ENCODE measurements at regions not wholly inside any gene's neighbourhood (a gene's known extent, or its start where the extent isn't known, plus 50 kb on each side); places are given as distances from the start of the nearest gene placed in this dataset.

- no peaks in the 10 kb centered on the region for H3K36me3 ChIP-seq
- TF ChIP-seq EP300 (IDR thresholded peaks at IDR 0.05) (no peak), POLR2A (IDR thresholded peaks at IDR 0.05) (no peak), CTCF (IDR thresholded peaks at IDR 0.05) (no peak)
- H3K4me1 ChIP-seq, result no peaks in the 10 kb centered on the region
- 84 to 88% methylated on average over 2 of the region's 2 CpGs for WGBS, 2 donors
- H3K27me3 ChIP-seq, result no peaks in the 10 kb centered on the region
- no peak overlapping the region for H3K27ac ChIP-seq
- H3K4me3 ChIP-seq, result no peak overlapping the region
- no peak for DNase-seq (ENCODE audit: low spot score in 2 of 2)
- H3K9me3 ChIP-seq, result no peaks in the 10 kb centered on the region
These were observed 519.5 kb upstream of the LRRC4C start for GRCh38 chr11:41978945-41979344.

GRCh38 chr11:41980741-41981140, 521.3 kb upstream of the LRRC4C start:
- Histone ChIP-seq H3K4me3 (no peak overlapping the region), H3K36me3 (no peaks in the 10 kb centered on the region), H3K27me3 (no peaks in the 10 kb centered on the region), H3K9me3 (no peaks in the 10 kb centered on the region), H3K27ac (no peak overlapping the region), H3K4me1 (no peaks in the 10 kb centered on the region)
- 95% methylated on average over 2 of the region's 2 CpGs for WGBS, 2 donors
- TF ChIP-seq CTCF (IDR thresholded peaks at IDR 0.05), result no peak
- TF ChIP-seq EP300 (IDR thresholded peaks at IDR 0.05), result no peak
- TF ChIP-seq POLR2A (IDR thresholded peaks at IDR 0.05), result no peak
- no peak for DNase-seq (ENCODE audit: low spot score in 2 of 2)

- Histone ChIP-seq H3K4me3 (no peak overlapping the region), H3K27me3 (no peaks in the 10 kb centered on the region), H3K36me3 (no peaks in the 10 kb centered on the region), H3K27ac (no peak overlapping the region), H3K4me1 (no peaks in the 10 kb centered on the region), H3K9me3 (no peaks in the 10 kb centered on the region)
- no peak for DNase-seq (ENCODE audit: low spot score in 2 of 2)
- TF ChIP-seq CTCF (IDR thresholded peaks at IDR 0.05), result no peak
- no peak for TF ChIP-seq POLR2A (IDR thresholded peaks at IDR 0.05)
- TF ChIP-seq EP300 (IDR thresholded peaks at IDR 0.05), result no peak
- WGBS, 2 donors, result 76 to 83% methylated on average over 3 of the region's 3 CpGs
These were observed 522.8 kb upstream of the LRRC4C start for GRCh38 chr11:41982276-41982675.

GRCh38 chr11:41982975-41983374, 523.5 kb upstream of the LRRC4C start:
- H3K27ac ChIP-seq, result no peak overlapping the region
- no peak for DNase-seq (ENCODE audit: low spot score in 2 of 2)
- H3K4me1 ChIP-seq, result no peaks in the 10 kb centered on the region
- no peaks in the 10 kb centered on the region for H3K36me3 ChIP-seq
- no peaks in the 10 kb centered on the region for H3K27me3 ChIP-seq
- 77 to 88% methylated on average over 3 of the region's 3 CpGs for WGBS, 2 donors
- H3K4me3 ChIP-seq, result no peak overlapping the region
- H3K9me3 ChIP-seq, result no peaks in the 10 kb centered on the region
- no peak for TF ChIP-seq EP300 (IDR thresholded peaks at IDR 0.05)
- no peak for TF ChIP-seq CTCF (IDR thresholded peaks at IDR 0.05)
- no peak for TF ChIP-seq POLR2A (IDR thresholded peaks at IDR 0.05)

- DNase-seq (ENCODE audit: low spot score in 2 of 2), result no peak
- Histone ChIP-seq H3K4me1 (no peaks in the 10 kb centered on the region), H3K36me3 (no peaks in the 10 kb centered on the region), H3K4me3 (no peak overlapping the region), H3K27ac (no peak overlapping the region), H3K9me3 (no peaks in the 10 kb centered on the region), H3K27me3 (no peaks in the 10 kb centered on the region)
- TF ChIP-seq EP300 (IDR thresholded peaks at IDR 0.05) (no peak), CTCF (IDR thresholded peaks at IDR 0.05) (no peak), POLR2A (IDR thresholded peaks at IDR 0.05) (no peak)
These were observed 524.0 kb upstream of the LRRC4C start for GRCh38 chr11:41983475-41983874.
